ENCODE measurements at regions not wholly inside any gene's neighbourhood (a gene's known extent, or its start where the extent isn't known, plus 50 kb on each side); places are given as distances from the start of the nearest gene placed in this dataset.

DNA sequence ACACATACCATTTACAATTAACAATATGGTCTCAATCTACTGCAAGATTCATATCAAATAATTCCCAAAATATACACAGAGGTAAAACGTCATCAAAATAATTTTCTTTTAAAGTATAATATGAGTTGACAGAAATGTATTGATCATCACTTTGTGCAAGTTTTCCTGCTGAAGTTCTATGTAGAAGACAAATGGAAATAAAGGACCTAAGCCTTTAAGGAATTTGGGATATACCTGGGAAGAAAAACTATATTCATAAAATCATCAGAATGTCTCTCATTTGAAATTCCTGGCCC, 61.1 kb upstream of the DAAM1 start:
- H3K9me3 Mint-ChIP-seq = no peaks in the 10 kb centered on the region
- H3K4me3 ChIP-seq = no peak overlapping the region
- no peaks in the 10 kb centered on the region for H4K20me1 ChIP-seq (ENCODE audit: low read depth)
- no peaks in the 10 kb centered on the region for H3K79me2 ChIP-seq (ENCODE audit: low read depth)
- H3F3A ChIP-seq (ENCODE audit: low read depth) = no peaks in the 10 kb centered on the region
- no peak overlapping the region for H2AFZ ChIP-seq (replicated peaks)
- TF ChIP-seq EZH2 (IDR thresholded peaks at IDR 0.05) (no peak), EZH2phosphoT487 (IDR thresholded peaks at IDR 0.05) (no peak)
- TF ChIP-seq, protein P1, sequence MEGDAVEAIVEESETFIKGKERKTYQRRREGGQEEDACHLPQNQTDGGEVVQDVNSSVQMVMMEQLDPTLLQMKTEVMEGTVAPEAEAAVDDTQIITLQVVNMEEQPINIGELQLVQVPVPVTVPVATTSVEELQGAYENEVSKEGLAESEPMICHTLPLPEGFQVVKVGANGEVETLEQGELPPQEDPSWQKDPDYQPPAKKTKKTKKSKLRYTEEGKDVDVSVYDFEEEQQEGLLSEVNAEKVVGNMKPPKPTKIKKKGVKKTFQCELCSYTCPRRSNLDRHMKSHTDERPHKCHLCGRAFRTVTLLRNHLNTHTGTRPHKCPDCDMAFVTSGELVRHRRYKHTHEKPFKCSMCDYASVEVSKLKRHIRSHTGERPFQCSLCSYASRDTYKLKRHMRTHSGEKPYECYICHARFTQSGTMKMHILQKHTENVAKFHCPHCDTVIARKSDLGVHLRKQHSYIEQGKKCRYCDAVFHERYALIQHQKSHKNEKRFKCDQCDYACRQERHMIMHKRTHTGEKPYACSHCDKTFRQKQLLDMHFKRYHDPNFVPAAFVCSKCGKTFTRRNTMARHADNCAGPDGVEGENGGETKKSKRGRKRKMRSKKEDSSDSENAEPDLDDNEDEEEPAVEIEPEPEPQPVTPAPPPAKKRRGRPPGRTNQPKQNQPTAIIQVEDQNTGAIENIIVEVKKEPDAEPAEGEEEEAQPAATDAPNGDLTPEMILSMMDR (IDR thresholded peaks at IDR 0.05) = no peak
- no peak overlapping the region for H3K9ac ChIP-seq
- H3K27me3 ChIP-seq = no peaks in the 10 kb centered on the region
- no peak overlapping the region for H3K27ac Mint-ChIP-seq
- no peak for DNase-seq (ENCODE audit: low spot score)
- H3K27ac ChIP-seq = no peak overlapping the region
- H3K4me3 Mint-ChIP-seq = no peak overlapping the region
- no peaks in the 10 kb centered on the region for H3K9me3 ChIP-seq (ENCODE audit: low read depth)
- H3K27me3 Mint-ChIP-seq (ENCODE audit: insufficient read depth, low read depth) = no peaks in the 10 kb centered on the region
- H3K4me1 Mint-ChIP-seq = peaks cover 5% of the 10 kb centered on the region
- no peaks in the 10 kb centered on the region for H3K36me3 ChIP-seq
- no peaks in the 10 kb centered on the region for H3K36me3 Mint-ChIP-seq
- no peak overlapping the region for H3K4me2 ChIP-seq
- no peaks in the 10 kb centered on the region for H3K4me1 ChIP-seq

DNA sequence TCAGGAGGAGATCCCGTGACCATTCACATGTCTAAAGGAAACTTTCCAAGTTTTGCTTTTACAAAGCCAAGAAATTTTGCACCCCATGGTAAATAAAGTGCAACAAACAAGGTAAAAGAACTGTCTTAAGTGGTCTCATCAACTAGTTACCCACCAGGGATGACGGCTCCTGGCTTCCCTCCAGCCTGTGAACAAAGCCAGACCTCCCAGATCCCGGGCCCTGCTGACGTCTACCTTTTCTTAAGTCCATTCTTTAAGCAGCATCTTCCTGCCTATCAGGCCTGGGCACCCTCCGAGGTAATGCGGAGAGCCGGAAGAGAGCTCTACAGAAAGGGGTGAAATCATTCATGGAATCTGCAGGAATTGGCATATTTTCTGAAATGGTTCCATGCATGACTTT, 58.0 kb upstream of the DAAM1 start:
- no peak overlapping the region for H3K4me3 Mint-ChIP-seq
- H3K27ac Mint-ChIP-seq = no peak overlapping the region
- no peaks in the 10 kb centered on the region for H3F3A ChIP-seq (ENCODE audit: low read depth)
- H3K9me3 ChIP-seq (ENCODE audit: low read depth) = no peaks in the 10 kb centered on the region
- DNase-seq (ENCODE audit: low spot score) = peak; percentile 36
- H3K27me3 Mint-ChIP-seq (ENCODE audit: insufficient read depth, low read depth) = peaks cover 3% of the 10 kb centered on the region
- H3K36me3 Mint-ChIP-seq = no peaks in the 10 kb centered on the region
- no peaks in the 10 kb centered on the region for H3K4me1 ChIP-seq
- no peak overlapping the region for H3K4me2 ChIP-seq
- TF ChIP-seq EZH2phosphoT487 (IDR thresholded peaks at IDR 0.05) = no peak
- no peak overlapping the region for H3K27ac ChIP-seq
- no peaks in the 10 kb centered on the region for H3K36me3 ChIP-seq
- H3K79me2 ChIP-seq (ENCODE audit: low read depth) = no peaks in the 10 kb centered on the region
- no peaks in the 10 kb centered on the region for H3K27me3 ChIP-seq
- H3K9me3 Mint-ChIP-seq = no peaks in the 10 kb centered on the region
- no peak overlapping the region for H3K4me3 ChIP-seq
- H4K20me1 ChIP-seq (ENCODE audit: low read depth) = no peaks in the 10 kb centered on the region
- peaks cover 21% of the 10 kb centered on the region for H3K4me1 Mint-ChIP-seq
- no peak overlapping the region for H2AFZ ChIP-seq (replicated peaks)
- no peak overlapping the region for H3K9ac ChIP-seq

DNA sequence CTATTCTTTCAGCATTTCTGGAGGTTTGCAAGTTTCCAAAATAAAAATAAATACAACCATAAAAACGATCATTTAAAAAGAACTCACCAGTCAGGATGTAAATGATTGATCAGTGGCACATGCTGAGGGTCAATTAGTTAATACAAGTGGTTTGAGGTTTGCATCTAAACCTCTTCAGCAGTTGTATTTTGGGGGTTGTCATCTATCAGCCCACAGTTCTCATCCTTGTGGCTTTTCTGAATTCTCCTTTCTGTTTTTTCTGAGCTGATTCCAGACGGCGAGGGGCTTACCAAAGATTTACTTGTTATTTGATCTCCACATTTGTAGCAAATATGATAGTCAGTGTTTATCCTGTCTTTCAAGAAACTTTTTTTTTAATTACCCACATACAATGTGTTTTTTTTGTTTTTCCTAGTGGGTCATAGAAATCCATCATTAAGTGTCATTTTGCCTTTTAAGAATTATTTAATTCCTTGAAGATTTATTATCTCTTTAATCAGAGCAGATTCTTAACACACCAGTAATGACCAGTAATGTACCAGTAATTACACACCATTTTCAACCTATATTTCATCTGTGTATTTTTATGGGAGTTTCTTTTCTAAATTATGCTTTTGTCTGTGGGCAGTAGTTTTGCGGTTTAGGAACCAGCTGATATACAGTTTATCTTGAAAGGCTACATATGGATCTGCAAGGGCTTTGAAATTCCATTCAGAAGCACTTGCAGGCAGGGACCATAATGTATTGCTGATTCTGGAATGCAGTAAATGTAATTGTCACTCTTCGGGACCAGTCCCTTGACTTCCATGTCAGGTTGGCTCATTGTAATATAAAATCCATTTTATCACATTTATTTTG, 56.3 kb upstream of the DAAM1 start:
- Mint-ChIP-seq H3K4me1 (peaks cover 17% of the 10 kb centered on the region), H3K4me3 (no peak overlapping the region), H3K9me3 (no peaks in the 10 kb centered on the region), H3K27me3 (ENCODE audit: insufficient read depth, low read depth) (peaks cover 3% of the 10 kb centered on the region), H3K36me3 (no peaks in the 10 kb centered on the region), H3K27ac (no peak overlapping the region)
- H2AFZ ChIP-seq (replicated peaks) = no peak overlapping the region
- H3K4me1 ChIP-seq = no peaks in the 10 kb centered on the region
- no peaks in the 10 kb centered on the region for H4K20me1 ChIP-seq (ENCODE audit: low read depth)
- DNase-seq (ENCODE audit: low spot score) = no peak
- H3K27me3 ChIP-seq = no peaks in the 10 kb centered on the region
- no peak overlapping the region for H3K4me2 ChIP-seq
- H3K9me3 ChIP-seq (ENCODE audit: low read depth) = no peaks in the 10 kb centered on the region
- H3F3A ChIP-seq (ENCODE audit: low read depth) = no peaks in the 10 kb centered on the region
- H3K4me3 ChIP-seq = no peak overlapping the region
- no peaks in the 10 kb centered on the region for H3K79me2 ChIP-seq (ENCODE audit: low read depth)
- H3K27ac ChIP-seq = no peak overlapping the region
- H3K36me3 ChIP-seq = no peaks in the 10 kb centered on the region
- no peak overlapping the region for H3K9ac ChIP-seq
- no peak for TF ChIP-seq EZH2 (IDR thresholded peaks at IDR 0.05)
- TF ChIP-seq, protein P1 (IDR thresholded peaks at IDR 0.05) = no peak

DNA sequence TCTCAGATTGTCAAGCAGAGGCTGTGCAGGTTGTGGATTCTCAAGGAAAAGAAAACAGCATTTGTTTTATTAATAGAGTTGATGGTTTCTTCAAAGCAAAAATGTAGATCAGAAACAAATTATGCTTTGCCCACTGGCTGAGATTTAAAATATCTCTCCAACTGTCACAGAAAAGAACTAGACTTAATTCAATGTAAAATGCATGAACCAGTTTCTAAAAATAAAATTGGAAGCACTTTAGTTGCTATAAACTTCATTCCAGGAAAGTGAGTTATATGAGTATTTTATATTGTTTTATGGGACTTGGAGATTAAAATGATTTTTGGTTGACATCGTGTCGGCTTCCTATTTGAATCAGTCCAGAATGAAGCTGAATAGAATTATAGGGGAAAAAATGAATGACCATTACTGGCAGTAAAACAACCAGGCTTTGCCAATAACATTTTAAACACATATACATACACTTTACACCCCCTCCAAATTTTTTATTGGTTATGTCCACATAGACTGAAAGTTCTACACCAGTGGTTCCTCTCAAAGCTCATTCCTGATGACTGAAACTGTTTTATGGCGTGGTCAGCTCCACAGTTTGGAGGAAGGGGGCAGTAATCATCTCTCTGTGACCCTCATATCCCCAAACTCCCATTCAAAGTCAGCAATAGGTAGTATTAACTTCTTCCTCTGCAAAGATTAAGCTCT, 55.5 kb upstream of the DAAM1 start:
- Mint-ChIP-seq H3K4me1 (peaks cover 15% of the 10 kb centered on the region), H3K4me3 (no peak overlapping the region), H3K27me3 (ENCODE audit: insufficient read depth, low read depth) (peaks cover 3% of the 10 kb centered on the region), H3K27ac (no peak overlapping the region), H3K9me3 (no peaks in the 10 kb centered on the region), H3K36me3 (no peaks in the 10 kb centered on the region)
- H3K4me1 ChIP-seq = no peaks in the 10 kb centered on the region
- peak; percentile 14 for DNase-seq (ENCODE audit: low spot score)
- H3K79me2 ChIP-seq (ENCODE audit: low read depth) = no peaks in the 10 kb centered on the region
- H3F3A ChIP-seq (ENCODE audit: low read depth) = no peaks in the 10 kb centered on the region
- H3K27me3 ChIP-seq = no peaks in the 10 kb centered on the region
- no peak overlapping the region for H3K27ac ChIP-seq
- no peaks in the 10 kb centered on the region for H4K20me1 ChIP-seq (ENCODE audit: low read depth)
- no peak overlapping the region for H3K4me2 ChIP-seq
- no peak overlapping the region for H2AFZ ChIP-seq (replicated peaks)
- no peaks in the 10 kb centered on the region for H3K9me3 ChIP-seq (ENCODE audit: low read depth)
- no peak for TF ChIP-seq EZH2 (IDR thresholded peaks at IDR 0.05)
- TF ChIP-seq, protein P1 (IDR thresholded peaks at IDR 0.05) = peak; percentile 47
- no peak overlapping the region for H3K9ac ChIP-seq
- H3K4me3 ChIP-seq = no peak overlapping the region
- H3K36me3 ChIP-seq = no peaks in the 10 kb centered on the region

All from neural progenitor cell (in vitro differentiated cells).